ENCODE measurements at regions not wholly inside any gene's neighbourhood (a gene's known extent, or its start where the extent isn't known, plus 50 kb on each side); places are given as distances from the start of the nearest gene placed in this dataset.

GRCh38 chr3:148343416-148343815, 354.3 kb upstream of the AGTR1 start:
- H3K4me2 ChIP-seq (ENCODE audit: low read length), result no peak overlapping the region
- no peaks in the 10 kb centered on the region for H3K9me3 ChIP-seq (ENCODE audit: control insufficient read depth, low read length)
- H3K4me3 ChIP-seq (ENCODE audit: low read depth, low read length), result no peak overlapping the region
- H3K9ac ChIP-seq, result no peak overlapping the region
- TF ChIP-seq, protein P1, sequence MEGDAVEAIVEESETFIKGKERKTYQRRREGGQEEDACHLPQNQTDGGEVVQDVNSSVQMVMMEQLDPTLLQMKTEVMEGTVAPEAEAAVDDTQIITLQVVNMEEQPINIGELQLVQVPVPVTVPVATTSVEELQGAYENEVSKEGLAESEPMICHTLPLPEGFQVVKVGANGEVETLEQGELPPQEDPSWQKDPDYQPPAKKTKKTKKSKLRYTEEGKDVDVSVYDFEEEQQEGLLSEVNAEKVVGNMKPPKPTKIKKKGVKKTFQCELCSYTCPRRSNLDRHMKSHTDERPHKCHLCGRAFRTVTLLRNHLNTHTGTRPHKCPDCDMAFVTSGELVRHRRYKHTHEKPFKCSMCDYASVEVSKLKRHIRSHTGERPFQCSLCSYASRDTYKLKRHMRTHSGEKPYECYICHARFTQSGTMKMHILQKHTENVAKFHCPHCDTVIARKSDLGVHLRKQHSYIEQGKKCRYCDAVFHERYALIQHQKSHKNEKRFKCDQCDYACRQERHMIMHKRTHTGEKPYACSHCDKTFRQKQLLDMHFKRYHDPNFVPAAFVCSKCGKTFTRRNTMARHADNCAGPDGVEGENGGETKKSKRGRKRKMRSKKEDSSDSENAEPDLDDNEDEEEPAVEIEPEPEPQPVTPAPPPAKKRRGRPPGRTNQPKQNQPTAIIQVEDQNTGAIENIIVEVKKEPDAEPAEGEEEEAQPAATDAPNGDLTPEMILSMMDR (IDR thresholded peaks at IDR 0.05), result no peak
- H3K27ac ChIP-seq, result no peak overlapping the region
- H3K27me3 ChIP-seq (ENCODE audit: control insufficient read depth, insufficient read depth, low read length), result no peaks in the 10 kb centered on the region
- no peaks in the 10 kb centered on the region for H3K4me1 ChIP-seq
- no peaks in the 10 kb centered on the region for H3K36me3 ChIP-seq (ENCODE audit: control insufficient read depth, insufficient read depth, low read length)
- no peaks in the 10 kb centered on the region for H3K79me2 ChIP-seq
- no peak overlapping the region for H2AFZ ChIP-seq

DNA sequence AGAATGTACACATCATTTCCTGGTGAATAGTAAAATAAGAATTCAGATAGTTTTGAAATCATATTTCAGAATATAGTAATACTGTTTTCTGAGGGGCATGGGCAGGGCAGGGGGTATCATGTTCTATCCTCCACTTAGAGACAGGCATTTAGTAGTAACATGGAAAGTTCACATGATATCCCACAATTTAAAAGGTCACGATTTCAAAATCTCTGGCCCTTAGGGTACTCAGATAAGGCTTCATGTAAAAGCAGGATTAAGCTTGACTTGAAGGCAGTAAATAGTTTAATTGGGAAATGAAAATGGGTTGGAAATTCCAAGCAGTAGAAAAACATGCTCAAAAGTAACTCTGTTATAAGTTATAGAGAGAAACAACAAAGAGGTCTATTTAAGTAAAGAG, 353.2 kb upstream of the AGTR1 start:
- TF ChIP-seq, protein P1 (IDR thresholded peaks at IDR 0.05), result no peak
- Histone ChIP-seq H3K79me2 (no peaks in the 10 kb centered on the region), H3K4me2 (ENCODE audit: low read length) (no peak overlapping the region), H3K9me3 (ENCODE audit: control insufficient read depth, low read length) (no peaks in the 10 kb centered on the region), H3K27ac (no peak overlapping the region), H3K36me3 (ENCODE audit: control insufficient read depth, insufficient read depth, low read length) (no peaks in the 10 kb centered on the region), H3K4me1 (no peaks in the 10 kb centered on the region), H3K9ac (no peak overlapping the region), H3K4me3 (ENCODE audit: low read depth, low read length) (no peak overlapping the region), H2AFZ (no peak overlapping the region), H3K27me3 (ENCODE audit: control insufficient read depth, insufficient read depth, low read length) (no peaks in the 10 kb centered on the region)

DNA sequence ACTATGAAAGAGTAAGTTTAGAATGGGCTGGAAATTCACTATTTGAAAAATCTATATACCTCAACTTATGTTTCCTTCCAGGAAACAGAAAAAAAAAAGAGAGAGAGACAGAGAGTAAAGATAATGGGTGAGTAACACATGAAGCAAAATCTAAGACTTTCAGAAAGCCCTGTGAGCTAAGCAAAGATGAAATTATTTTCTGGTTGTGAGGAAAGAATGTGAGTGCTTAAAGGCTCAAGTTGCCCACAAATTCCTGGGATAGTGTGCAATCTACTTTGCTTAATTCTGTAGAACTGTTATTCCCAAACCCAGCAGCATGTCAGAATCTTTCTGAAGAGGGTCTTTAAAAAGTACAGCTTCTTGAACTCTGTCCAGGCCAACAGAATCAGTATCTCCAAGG, 337.7 kb upstream of the AGTR1 start:
- no peak overlapping the region for H3K4me2 ChIP-seq (ENCODE audit: low read length)
- H3K4me3 ChIP-seq (ENCODE audit: low read depth, low read length), result no peak overlapping the region
- H3K9ac ChIP-seq, result no peak overlapping the region
- H3K79me2 ChIP-seq, result no peaks in the 10 kb centered on the region
- H3K4me1 ChIP-seq, result no peaks in the 10 kb centered on the region
- TF ChIP-seq, protein P1 (IDR thresholded peaks at IDR 0.05), result no peak
- no peak overlapping the region for H3K27ac ChIP-seq
- H3K9me3 ChIP-seq (ENCODE audit: control insufficient read depth, low read length), result no peaks in the 10 kb centered on the region
- H2AFZ ChIP-seq, result no peak overlapping the region
- H3K36me3 ChIP-seq (ENCODE audit: control insufficient read depth, insufficient read depth, low read length), result no peaks in the 10 kb centered on the region
- H3K27me3 ChIP-seq (ENCODE audit: control insufficient read depth, insufficient read depth, low read length), result no peaks in the 10 kb centered on the region

DNA sequence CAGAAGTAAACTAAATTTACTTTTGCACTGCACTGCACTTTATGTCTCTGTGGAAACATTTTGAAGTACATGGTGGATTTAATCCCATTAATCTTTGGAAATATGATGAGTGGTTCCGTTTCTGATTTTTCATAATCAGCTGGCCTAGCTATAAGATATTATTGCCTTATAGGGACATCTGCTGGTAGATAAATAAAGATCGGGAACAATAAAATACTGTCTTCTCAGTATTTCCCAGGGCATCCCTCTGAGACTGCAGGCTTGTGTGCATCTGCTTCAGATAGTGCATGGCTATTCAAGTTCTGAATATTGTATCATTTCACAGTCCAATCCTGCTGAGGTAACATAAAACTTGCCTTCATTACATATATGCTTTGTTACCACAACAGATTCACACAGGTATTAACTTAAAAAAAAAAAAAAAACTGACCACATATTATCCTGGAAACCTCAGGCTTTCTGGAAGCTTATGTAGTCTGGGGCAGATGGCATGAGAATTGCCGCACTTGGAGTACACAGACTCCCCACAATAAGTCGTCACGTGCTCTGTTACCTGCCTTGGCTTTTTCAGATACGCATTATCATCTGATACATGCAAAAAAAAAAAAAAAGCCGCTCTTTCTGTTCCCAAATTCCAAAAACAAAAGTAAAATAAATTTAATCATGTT, 330.8 kb upstream of the AGTR1 start:
- Histone ChIP-seq H3K4me1 (peaks cover 10% of the 10 kb centered on the region), H3K9me3 (ENCODE audit: control insufficient read depth, low read length) (no peaks in the 10 kb centered on the region), H3K9ac (no peak overlapping the region), H3K36me3 (ENCODE audit: control insufficient read depth, insufficient read depth, low read length) (no peaks in the 10 kb centered on the region), H3K27ac (no peak overlapping the region), H3K4me2 (ENCODE audit: low read length) (no peak overlapping the region), H3K79me2 (no peaks in the 10 kb centered on the region), H2AFZ (no peak overlapping the region), H3K27me3 (ENCODE audit: control insufficient read depth, insufficient read depth, low read length) (no peaks in the 10 kb centered on the region), H3K4me3 (ENCODE audit: low read depth, low read length) (no peak overlapping the region)
- TF ChIP-seq, protein P1 (IDR thresholded peaks at IDR 0.05), result no peak

- peaks cover 10% of the 10 kb centered on the region for H3K4me1 ChIP-seq
- no peak overlapping the region for H2AFZ ChIP-seq
- H3K27ac ChIP-seq, result peak overlapping the region; percentile 21
- H3K4me2 ChIP-seq (ENCODE audit: low read length), result peak overlapping the region; percentile 46
- TF ChIP-seq, protein P1 (IDR thresholded peaks at IDR 0.05), result no peak
- no peaks in the 10 kb centered on the region for H3K27me3 ChIP-seq (ENCODE audit: control insufficient read depth, insufficient read depth, low read length)
- H3K36me3 ChIP-seq (ENCODE audit: control insufficient read depth, insufficient read depth, low read length), result no peaks in the 10 kb centered on the region
- no peak overlapping the region for H3K4me3 ChIP-seq (ENCODE audit: low read depth, low read length)
- no peaks in the 10 kb centered on the region for H3K79me2 ChIP-seq
- no peak overlapping the region for H3K9ac ChIP-seq
- no peaks in the 10 kb centered on the region for H3K9me3 ChIP-seq (ENCODE audit: control insufficient read depth, low read length)
Observed at GRCh38 chr3:148367756-148368155, 329.9 kb upstream of the AGTR1 start.

Data from parathyroid adenoma (tissue), 2 donors.